ENCODE measurements at regions not wholly inside any gene's neighbourhood (a gene's known extent, or its start where the extent isn't known, plus 50 kb on each side); places are given as distances from the start of the nearest gene placed in this dataset.

GRCh38 chr2:167504061-167504460 is 615.8 kb downstream of the XIRP2 start:
- TF ChIP-seq FOXA1 (IDR thresholded peaks at IDR 0.05) (no peak), L3MBTL2 (conservative IDR thresholded peaks at IDR 0.05) (no peak), NFRKB (IDR thresholded peaks at IDR 0.05) (no peak), LEF1 (IDR thresholded peaks at IDR 0.05; ENCODE audit: borderline replicate concordance) (no peak), CTBP1 (IDR thresholded peaks at IDR 0.05; ENCODE audit: borderline replicate concordance) (no peak), SP1 (IDR thresholded peaks at IDR 0.05) (no peak), TARDBP (IDR thresholded peaks at IDR 0.05) (no peak), SUZ12 (IDR thresholded peaks at IDR 0.05) (no peak)
- ChIA-PET POLR2A (no interaction called here), CTCF (no interaction called here)
- no peak for DNase-seq (ENCODE audit: extremely low spot score)

GRCh38 chr2:167501618-167502017 is 613.3 kb downstream of the XIRP2 start:
- ChIA-PET POLR2A (no interaction called here), CTCF (no interaction called here)
- TF ChIP-seq LEF1 (IDR thresholded peaks at IDR 0.05; ENCODE audit: borderline replicate concordance) (no peak), ARNT (IDR thresholded peaks at IDR 0.05) (no peak), HDGF (IDR thresholded peaks at IDR 0.05; ENCODE audit: borderline replicate concordance) (no peak), ZNF384 (IDR thresholded peaks at IDR 0.05) (no peak), BHLHE40 (IDR thresholded peaks at IDR 0.05; ENCODE audit: borderline replicate concordance) (no peak), SP1 (IDR thresholded peaks at IDR 0.05) (no peak), L3MBTL2 (conservative IDR thresholded peaks at IDR 0.05) (no peak), ELF4 (IDR thresholded peaks at IDR 0.05) (no peak), CTBP1 (IDR thresholded peaks at IDR 0.05; ENCODE audit: borderline replicate concordance) (no peak), PKNOX1 (IDR thresholded peaks at IDR 0.05) (no peak)
- no peak for DNase-seq (ENCODE audit: extremely low spot score)

GRCh38 chr2:167493862-167494261 is 605.6 kb downstream of the XIRP2 start:
- ChIA-PET CTCF (no interaction called here), POLR2A (no interaction called here)
- DNase-seq (ENCODE audit: extremely low spot score): no peak
- TF ChIP-seq SUZ12 (IDR thresholded peaks at IDR 0.05) (no peak), ELF4 (IDR thresholded peaks at IDR 0.05) (no peak), ZNF384 (IDR thresholded peaks at IDR 0.05) (no peak), L3MBTL2 (conservative IDR thresholded peaks at IDR 0.05) (no peak), FOXM1 (IDR thresholded peaks at IDR 0.05; ENCODE audit: borderline replicate concordance) (no peak), SP1 (IDR thresholded peaks at IDR 0.05) (no peak), FOXK2 (IDR thresholded peaks at IDR 0.05) (no peak), ARNT (IDR thresholded peaks at IDR 0.05) (no peak), CTBP1 (IDR thresholded peaks at IDR 0.05; ENCODE audit: borderline replicate concordance) (no peak), NFRKB (IDR thresholded peaks at IDR 0.05) (no peak), FOXA1 (IDR thresholded peaks at IDR 0.05) (no peak), LEF1 (IDR thresholded peaks at IDR 0.05; ENCODE audit: borderline replicate concordance) (no peak)

GRCh38 chr2:167492486-167492885 is 604.2 kb downstream of the XIRP2 start:
- TF ChIP-seq HDGF (IDR thresholded peaks at IDR 0.05; ENCODE audit: borderline replicate concordance): no peak
- no peak for TF ChIP-seq SUZ12 (IDR thresholded peaks at IDR 0.05)
- no peak for TF ChIP-seq LEF1 (IDR thresholded peaks at IDR 0.05; ENCODE audit: borderline replicate concordance)
- TF ChIP-seq FOXK2 (IDR thresholded peaks at IDR 0.05): no peak
- no peak for TF ChIP-seq NFRKB (IDR thresholded peaks at IDR 0.05)
- no peak for TF ChIP-seq L3MBTL2 (conservative IDR thresholded peaks at IDR 0.05)
- no peak for TF ChIP-seq SP1 (IDR thresholded peaks at IDR 0.05)
- TF ChIP-seq PKNOX1 (IDR thresholded peaks at IDR 0.05): no peak
- no peak for TF ChIP-seq CTBP1 (IDR thresholded peaks at IDR 0.05; ENCODE audit: borderline replicate concordance)
- TF ChIP-seq BHLHE40 (IDR thresholded peaks at IDR 0.05; ENCODE audit: borderline replicate concordance): no peak
- TF ChIP-seq FOXA1 (IDR thresholded peaks at IDR 0.05): no peak
- no peak for TF ChIP-seq FOXM1 (IDR thresholded peaks at IDR 0.05; ENCODE audit: borderline replicate concordance)
- TF ChIP-seq ARNT (IDR thresholded peaks at IDR 0.05): no peak
- no peak for TF ChIP-seq ZNF384 (IDR thresholded peaks at IDR 0.05)
- TF ChIP-seq ELF4 (IDR thresholded peaks at IDR 0.05): no peak
- no peak for TF ChIP-seq TARDBP (IDR thresholded peaks at IDR 0.05)
- no peak for DNase-seq (ENCODE audit: extremely low spot score)
- POLR2A ChIA-PET: no interaction called here
- CTCF ChIA-PET: no interaction called here

- DNase-seq (ENCODE audit: extremely low spot score): no peak
- ChIA-PET CTCF (interaction anchor here (0.6 kb wide), 1 partner anchor 1072 kb away, joined by 4 read pairs; no protein-coding TSS in a partner anchor), POLR2A (no interaction called here)
- TF ChIP-seq ZNF384 (IDR thresholded peaks at IDR 0.05) (no peak), SP1 (IDR thresholded peaks at IDR 0.05) (no peak), HDGF (IDR thresholded peaks at IDR 0.05; ENCODE audit: borderline replicate concordance) (no peak), LEF1 (IDR thresholded peaks at IDR 0.05; ENCODE audit: borderline replicate concordance) (no peak), BHLHE40 (IDR thresholded peaks at IDR 0.05; ENCODE audit: borderline replicate concordance) (no peak), PKNOX1 (IDR thresholded peaks at IDR 0.05) (no peak), ELF4 (IDR thresholded peaks at IDR 0.05) (no peak), FOXK2 (IDR thresholded peaks at IDR 0.05) (no peak), SUZ12 (IDR thresholded peaks at IDR 0.05) (no peak), TARDBP (IDR thresholded peaks at IDR 0.05) (no peak), NFRKB (IDR thresholded peaks at IDR 0.05) (no peak), FOXA1 (IDR thresholded peaks at IDR 0.05) (no peak)
Observed at GRCh38 chr2:167491788-167492187, 603.5 kb downstream of the XIRP2 start.

GRCh38 chr2:167490455-167490854 is 602.2 kb downstream of the XIRP2 start:
- ChIA-PET CTCF (no interaction called here), POLR2A (no interaction called here)
- DNase-seq (ENCODE audit: extremely low spot score): no peak
- no peak for TF ChIP-seq ELF4 (IDR thresholded peaks at IDR 0.05)
- TF ChIP-seq FOXM1 (IDR thresholded peaks at IDR 0.05; ENCODE audit: borderline replicate concordance): no peak
- TF ChIP-seq HDGF (IDR thresholded peaks at IDR 0.05; ENCODE audit: borderline replicate concordance): no peak
- TF ChIP-seq FOXA1 (IDR thresholded peaks at IDR 0.05): no peak
- TF ChIP-seq SUZ12 (IDR thresholded peaks at IDR 0.05): no peak
- TF ChIP-seq PKNOX1 (IDR thresholded peaks at IDR 0.05): no peak
- TF ChIP-seq TARDBP (IDR thresholded peaks at IDR 0.05): no peak
- no peak for TF ChIP-seq ZNF384 (IDR thresholded peaks at IDR 0.05)
- TF ChIP-seq L3MBTL2 (conservative IDR thresholded peaks at IDR 0.05): no peak
- no peak for TF ChIP-seq LEF1 (IDR thresholded peaks at IDR 0.05; ENCODE audit: borderline replicate concordance)
- no peak for TF ChIP-seq FOXK2 (IDR thresholded peaks at IDR 0.05)
- no peak for TF ChIP-seq CTBP1 (IDR thresholded peaks at IDR 0.05; ENCODE audit: borderline replicate concordance)
- no peak for TF ChIP-seq NFRKB (IDR thresholded peaks at IDR 0.05)
- TF ChIP-seq BHLHE40 (IDR thresholded peaks at IDR 0.05; ENCODE audit: borderline replicate concordance): no peak
- TF ChIP-seq ARNT (IDR thresholded peaks at IDR 0.05): no peak
- no peak for TF ChIP-seq SP1 (IDR thresholded peaks at IDR 0.05)
